ENCODE measurements at regions not wholly inside any gene's neighbourhood (a gene's known extent, or its start where the extent isn't known, plus 50 kb on each side); places are given as distances from the start of the nearest gene placed in this dataset.

GRCh38 chr1:193856261-193856660, 669.8 kb upstream of the B3GALT2 start:
- H3K4me3 ChIP-seq (replicated peaks; ENCODE audit: low read depth, low read length): no peak overlapping the region
- no peak for TF ChIP-seq CTCF (IDR thresholded peaks at IDR 0.05; ENCODE audit: low read length, missing control alignments)
- DNase-seq (ENCODE audit: low read depth): no peak

DNA sequence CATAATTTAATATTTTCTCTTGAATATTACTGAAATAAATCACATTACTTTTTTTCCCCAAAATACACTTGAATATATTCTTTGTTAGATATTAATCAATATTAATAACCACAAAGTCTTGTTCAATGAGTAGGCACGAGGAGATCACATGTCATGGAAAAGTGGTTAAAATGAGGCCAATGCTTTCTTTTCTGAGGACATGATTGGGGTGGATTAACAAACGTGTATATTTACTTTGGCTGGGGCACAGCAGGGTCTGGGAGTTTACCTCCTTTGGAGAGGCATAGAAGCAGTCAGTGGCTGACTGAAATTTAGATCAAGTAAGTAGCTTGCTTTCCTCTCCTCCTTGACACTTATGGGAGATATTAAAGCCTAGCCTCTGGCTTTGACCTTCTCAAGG, 664.3 kb upstream of the B3GALT2 start:
- no peak for DNase-seq (ENCODE audit: low read depth)
- TF ChIP-seq CTCF (IDR thresholded peaks at IDR 0.05; ENCODE audit: low read length, missing control alignments): no peak
- no peak overlapping the region for H3K4me3 ChIP-seq (replicated peaks; ENCODE audit: low read depth, low read length)

GRCh38 chr1:193846876-193847604, 660.6 kb upstream of the B3GALT2 start:
- no peak for TF ChIP-seq CTCF (IDR thresholded peaks at IDR 0.05; ENCODE audit: low read length, missing control alignments)
- no peak overlapping the region for H3K4me3 ChIP-seq (replicated peaks; ENCODE audit: low read depth, low read length)
- no peak for DNase-seq (ENCODE audit: low read depth)

GRCh38 chr1:193846411-193846810, 660.0 kb upstream of the B3GALT2 start:
- no peak for TF ChIP-seq CTCF (IDR thresholded peaks at IDR 0.05; ENCODE audit: low read length, missing control alignments)
- no peak for DNase-seq (ENCODE audit: low read depth)
- H3K4me3 ChIP-seq (replicated peaks; ENCODE audit: low read depth, low read length): no peak overlapping the region

- no peak for TF ChIP-seq CTCF (IDR thresholded peaks at IDR 0.05; ENCODE audit: low read length, missing control alignments)
- DNase-seq (ENCODE audit: low read depth): no peak
- no peak overlapping the region for H3K4me3 ChIP-seq (replicated peaks; ENCODE audit: low read depth, low read length)
These were observed 655.4 kb upstream of the B3GALT2 start for GRCh38 chr1:193841857-193842256.

DNA sequence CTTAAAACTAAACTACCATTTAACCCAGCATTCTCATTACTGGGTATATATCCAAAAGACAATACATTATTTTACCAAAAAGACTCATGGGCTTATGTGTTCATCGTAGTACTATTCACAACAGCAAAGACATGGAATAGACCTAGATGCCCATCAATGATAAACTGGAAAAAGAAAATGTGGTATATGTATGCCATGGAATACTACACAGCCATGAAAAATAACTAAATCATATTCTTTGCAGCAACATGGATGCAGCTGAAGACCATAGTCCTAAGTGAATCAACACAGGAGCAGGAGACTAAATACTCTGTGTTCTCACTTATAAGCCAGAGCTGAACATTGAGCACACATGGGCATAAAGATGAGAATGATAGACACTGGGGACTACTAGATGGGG, 645.1 kb upstream of the B3GALT2 start:
- H3K4me3 ChIP-seq (replicated peaks; ENCODE audit: low read depth, low read length): no peak overlapping the region
- DNase-seq (ENCODE audit: low read depth): no peak
- TF ChIP-seq CTCF (IDR thresholded peaks at IDR 0.05; ENCODE audit: low read length, missing control alignments): no peak

GRCh38 chr1:193827516-193827915, 641.1 kb upstream of the B3GALT2 start:
- no peak for TF ChIP-seq CTCF (IDR thresholded peaks at IDR 0.05; ENCODE audit: low read length, missing control alignments)
- DNase-seq (ENCODE audit: low read depth): no peak
- no peak overlapping the region for H3K4me3 ChIP-seq (replicated peaks; ENCODE audit: low read depth, low read length)
